ENCODE measurements at regions not wholly inside any gene's neighbourhood (a gene's known extent, or its start where the extent isn't known, plus 50 kb on each side); places are given as distances from the start of the nearest gene placed in this dataset.

- no peak for DNase-seq (ENCODE audit: low read depth, low spot score)
- Histone ChIP-seq H3K27me3 (ENCODE audit: control insufficient read depth, extremely low read depth, insufficient read depth, low read length) (peaks cover 5% of the 10 kb centered on the region), H3K36me3 (ENCODE audit: control insufficient read depth in 2 of 2, extremely low read depth in 1 of 2, insufficient read depth in 2 of 2, low read length in 2 of 2) (no peaks in the 10 kb centered on the region), H3K9ac (ENCODE audit: control insufficient read depth, extremely low read depth, insufficient read depth, low read length) (no peak overlapping the region), H3K4me3 (ENCODE audit: control insufficient read depth in 2 of 3, extremely low read depth in 1 of 3, insufficient read depth in 2 of 3, low read depth in 1 of 3, low read length in 3 of 3) (no peak overlapping the region), H3K4me2 (ENCODE audit: control insufficient read depth, extremely low read depth, insufficient read depth, low read depth, low read length) (no peak overlapping the region), H3K9me3 (ENCODE audit: control insufficient read depth, low read depth, low read length) (no peaks in the 10 kb centered on the region), H2AFZ (ENCODE audit: control insufficient read depth, low read length) (no peak overlapping the region), H4K20me1 (ENCODE audit: control insufficient read depth, extremely low read depth, insufficient read depth, low read length) (no peaks in the 10 kb centered on the region), H3K9me1 (ENCODE audit: control insufficient read depth, extremely low read depth, insufficient read depth, low read length) (no peaks in the 10 kb centered on the region), H3K4me1 (ENCODE audit: control insufficient read depth, extremely low read depth, insufficient read depth, low read length) (no peaks in the 10 kb centered on the region), H3K27ac (ENCODE audit: control insufficient read depth, insufficient read depth, low read length) (no peak overlapping the region), H3K79me2 (ENCODE audit: control insufficient read depth, insufficient read depth, low read length) (no peaks in the 10 kb centered on the region)
- no peak for TF ChIP-seq EZH2 (IDR thresholded peaks at IDR 0.05; ENCODE audit: low read length)
- TF ChIP-seq, protein P1, sequence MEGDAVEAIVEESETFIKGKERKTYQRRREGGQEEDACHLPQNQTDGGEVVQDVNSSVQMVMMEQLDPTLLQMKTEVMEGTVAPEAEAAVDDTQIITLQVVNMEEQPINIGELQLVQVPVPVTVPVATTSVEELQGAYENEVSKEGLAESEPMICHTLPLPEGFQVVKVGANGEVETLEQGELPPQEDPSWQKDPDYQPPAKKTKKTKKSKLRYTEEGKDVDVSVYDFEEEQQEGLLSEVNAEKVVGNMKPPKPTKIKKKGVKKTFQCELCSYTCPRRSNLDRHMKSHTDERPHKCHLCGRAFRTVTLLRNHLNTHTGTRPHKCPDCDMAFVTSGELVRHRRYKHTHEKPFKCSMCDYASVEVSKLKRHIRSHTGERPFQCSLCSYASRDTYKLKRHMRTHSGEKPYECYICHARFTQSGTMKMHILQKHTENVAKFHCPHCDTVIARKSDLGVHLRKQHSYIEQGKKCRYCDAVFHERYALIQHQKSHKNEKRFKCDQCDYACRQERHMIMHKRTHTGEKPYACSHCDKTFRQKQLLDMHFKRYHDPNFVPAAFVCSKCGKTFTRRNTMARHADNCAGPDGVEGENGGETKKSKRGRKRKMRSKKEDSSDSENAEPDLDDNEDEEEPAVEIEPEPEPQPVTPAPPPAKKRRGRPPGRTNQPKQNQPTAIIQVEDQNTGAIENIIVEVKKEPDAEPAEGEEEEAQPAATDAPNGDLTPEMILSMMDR (optimal IDR thresholded peaks at IDR 0.05 in 1 of 3, IDR thresholded peaks at IDR 0.05 in 1 of 3, conservative IDR thresholded peaks at IDR 0.05 in 1 of 3; ENCODE audit: extremely low read depth in 1 of 3, insufficient read depth in 2 of 3, low read length in 3 of 3), result peak in 2 of 3 experiments; percentile 36 to 49
- FAIRE-seq, result no peak
- dilution Hi-C loops (cut with MboI; ENCODE audit: extremely low pct_ligation_motif_present, low sequenced_read_pairs), result no loop called here
Measured at GRCh38 chr1:227447531-227447990, 115.8 kb upstream of the ZNF678 start.

DNA sequence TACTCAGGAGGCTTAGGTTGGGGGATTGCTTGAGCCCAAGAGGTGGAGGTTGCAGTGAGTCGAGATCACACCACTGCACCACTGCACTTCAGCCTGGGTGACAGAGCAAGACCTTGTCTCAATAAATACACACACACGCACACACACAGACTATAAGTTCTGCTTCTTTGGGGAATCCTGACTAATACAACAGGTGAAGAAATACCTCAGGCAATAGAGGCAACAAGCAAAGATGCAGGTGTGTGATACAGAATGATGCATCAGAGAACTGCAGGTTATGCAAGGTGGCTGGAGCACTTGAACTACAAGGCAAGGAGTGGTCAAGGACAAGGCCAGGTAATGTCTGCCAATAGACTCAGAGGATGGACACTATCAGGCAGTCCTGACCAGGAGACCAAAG lies 117.6 kb upstream of the ZNF678 start:
- peaks cover 5% of the 10 kb centered on the region for H3K27me3 ChIP-seq (ENCODE audit: control insufficient read depth, extremely low read depth, insufficient read depth, low read length)
- no peak overlapping the region for H3K4me2 ChIP-seq (ENCODE audit: control insufficient read depth, extremely low read depth, insufficient read depth, low read depth, low read length)
- H4K20me1 ChIP-seq (ENCODE audit: control insufficient read depth, extremely low read depth, insufficient read depth, low read length), result no peaks in the 10 kb centered on the region
- H3K27ac ChIP-seq (ENCODE audit: control insufficient read depth, insufficient read depth, low read length), result no peak overlapping the region
- H3K9me1 ChIP-seq (ENCODE audit: control insufficient read depth, extremely low read depth, insufficient read depth, low read length), result no peaks in the 10 kb centered on the region
- H3K4me3 ChIP-seq (ENCODE audit: control insufficient read depth in 2 of 3, extremely low read depth in 1 of 3, insufficient read depth in 2 of 3, low read depth in 1 of 3, low read length in 3 of 3), result no peak overlapping the region
- no peaks in the 10 kb centered on the region for H3K36me3 ChIP-seq (ENCODE audit: control insufficient read depth in 2 of 2, extremely low read depth in 1 of 2, insufficient read depth in 2 of 2, low read length in 2 of 2)
- DNase-seq (ENCODE audit: low read depth, low spot score) (no peak), FAIRE-seq (no peak)
- dilution Hi-C loops (cut with MboI; ENCODE audit: extremely low pct_ligation_motif_present, low sequenced_read_pairs), result no loop called here
- no peaks in the 10 kb centered on the region for H3K9me3 ChIP-seq (ENCODE audit: control insufficient read depth, low read depth, low read length)
- H3K4me1 ChIP-seq (ENCODE audit: control insufficient read depth, extremely low read depth, insufficient read depth, low read length), result no peaks in the 10 kb centered on the region
- H3K9ac ChIP-seq (ENCODE audit: control insufficient read depth, extremely low read depth, insufficient read depth, low read length), result no peak overlapping the region
- no peak overlapping the region for H2AFZ ChIP-seq (ENCODE audit: control insufficient read depth, low read length)
- no peaks in the 10 kb centered on the region for H3K79me2 ChIP-seq (ENCODE audit: control insufficient read depth, insufficient read depth, low read length)
- TF ChIP-seq, protein P1 (optimal IDR thresholded peaks at IDR 0.05 in 1 of 3, IDR thresholded peaks at IDR 0.05 in 1 of 3, conservative IDR thresholded peaks at IDR 0.05 in 1 of 3; ENCODE audit: extremely low read depth in 1 of 3, insufficient read depth in 2 of 3, low read length in 3 of 3), result no peak
- no peak for TF ChIP-seq EZH2 (IDR thresholded peaks at IDR 0.05; ENCODE audit: low read length)

All from keratinocyte (primary cell).